ENCODE measurements at regions not wholly inside any gene's neighbourhood (a gene's known extent, or its start where the extent isn't known, plus 50 kb on each side); places are given as distances from the start of the nearest gene placed in this dataset.

- TF ChIP-seq CTCF (IDR thresholded peaks at IDR 0.05; ENCODE audit: low read depth, low read length, poor library complexity, severe bottlenecking) (no peak), EZH2phosphoT487 (IDR thresholded peaks at IDR 0.05; ENCODE audit: borderline replicate concordance, low read length) (no peak)
Measured at GRCh38 chrX:39665830-39666518, 431.8 kb downstream of the BCOR start.

Data from DOHH2 (cell line).